ENCODE measurements at regions not wholly inside any gene's neighbourhood (a gene's known extent, or its start where the extent isn't known, plus 50 kb on each side); places are given as distances from the start of the nearest gene placed in this dataset.

DNA sequence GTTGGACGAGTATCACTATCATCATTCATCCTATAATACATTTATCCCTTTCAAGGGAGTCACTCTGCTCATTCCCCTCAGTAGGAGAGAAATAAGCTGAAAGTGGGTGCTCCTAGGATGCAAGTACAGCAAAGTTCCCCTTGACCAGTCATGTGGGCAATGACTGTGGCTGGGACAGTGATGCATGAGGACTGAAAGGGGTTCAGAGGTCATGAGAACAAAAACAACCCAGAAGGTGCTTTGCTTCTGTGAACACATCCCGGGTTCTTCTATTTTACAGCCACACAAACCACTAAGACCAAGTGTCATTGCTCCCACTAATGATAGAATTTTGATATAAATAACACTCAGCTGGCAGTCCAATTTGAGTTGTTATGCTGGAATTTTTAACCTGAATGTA, 177.8 kb upstream of the ADCY2 start:
- Histone ChIP-seq H3K4me3 (no peak overlapping the region), H3K36me3 (replicated peaks in 1 of 2) (no peaks in the 10 kb centered on the region), H3K27me3 (no peaks in the 10 kb centered on the region), H3K9me3 (replicated peaks in 1 of 3) (no peaks in the 10 kb centered on the region), H3K4me1 (replicated peaks in 1 of 2) (no peaks in the 10 kb centered on the region), H3K27ac (no peak overlapping the region)
- intact Hi-C loops (cut with DNase I): no loop called here
- no peak for TF ChIP-seq POLR2A (IDR thresholded peaks at IDR 0.05)
- 43 to 59% (median 49%) methylated on average over 2 of the region's 2 CpGs for WGBS, 4 donors
- no peak for DNase-seq

DNA sequence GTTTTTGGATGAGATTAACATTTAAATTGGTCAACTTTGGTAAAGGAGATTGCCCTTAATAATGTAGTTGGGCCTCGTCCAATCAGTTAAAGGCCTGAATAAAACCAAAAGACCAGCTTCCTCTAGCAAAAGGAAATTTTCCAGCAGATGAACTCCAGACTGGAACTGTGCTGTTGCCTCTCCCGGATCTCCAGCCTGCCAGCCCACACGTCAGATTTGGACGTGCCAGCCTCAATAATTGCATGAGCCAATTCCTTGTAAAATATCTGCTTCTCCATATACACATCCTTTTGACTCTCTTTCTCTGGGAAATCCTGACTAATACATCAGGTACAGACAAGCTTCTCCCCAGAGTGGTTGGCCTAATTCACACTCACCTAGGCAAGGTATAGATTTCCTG, 175.8 kb upstream of the ADCY2 start:
- intact Hi-C loops (cut with DNase I): no loop called here
- no peak overlapping the region for H3K4me3 ChIP-seq
- H3K9me3 ChIP-seq (replicated peaks in 1 of 3): no peaks in the 10 kb centered on the region
- TF ChIP-seq, protein P1, sequence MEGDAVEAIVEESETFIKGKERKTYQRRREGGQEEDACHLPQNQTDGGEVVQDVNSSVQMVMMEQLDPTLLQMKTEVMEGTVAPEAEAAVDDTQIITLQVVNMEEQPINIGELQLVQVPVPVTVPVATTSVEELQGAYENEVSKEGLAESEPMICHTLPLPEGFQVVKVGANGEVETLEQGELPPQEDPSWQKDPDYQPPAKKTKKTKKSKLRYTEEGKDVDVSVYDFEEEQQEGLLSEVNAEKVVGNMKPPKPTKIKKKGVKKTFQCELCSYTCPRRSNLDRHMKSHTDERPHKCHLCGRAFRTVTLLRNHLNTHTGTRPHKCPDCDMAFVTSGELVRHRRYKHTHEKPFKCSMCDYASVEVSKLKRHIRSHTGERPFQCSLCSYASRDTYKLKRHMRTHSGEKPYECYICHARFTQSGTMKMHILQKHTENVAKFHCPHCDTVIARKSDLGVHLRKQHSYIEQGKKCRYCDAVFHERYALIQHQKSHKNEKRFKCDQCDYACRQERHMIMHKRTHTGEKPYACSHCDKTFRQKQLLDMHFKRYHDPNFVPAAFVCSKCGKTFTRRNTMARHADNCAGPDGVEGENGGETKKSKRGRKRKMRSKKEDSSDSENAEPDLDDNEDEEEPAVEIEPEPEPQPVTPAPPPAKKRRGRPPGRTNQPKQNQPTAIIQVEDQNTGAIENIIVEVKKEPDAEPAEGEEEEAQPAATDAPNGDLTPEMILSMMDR (IDR thresholded peaks at IDR 0.05): no peak
- TF ChIP-seq POLR2A (IDR thresholded peaks at IDR 0.05): no peak
- no peaks in the 10 kb centered on the region for H3K4me1 ChIP-seq (replicated peaks in 1 of 2)
- H3K27ac ChIP-seq: no peak overlapping the region
- WGBS, 4 donors: 63 to 79% (median 74%) methylated on average over 4 of the region's 4 CpGs
- H3K27me3 ChIP-seq: no peaks in the 10 kb centered on the region
- DNase-seq: no peak
- H3K36me3 ChIP-seq (replicated peaks in 1 of 2): no peaks in the 10 kb centered on the region

DNA sequence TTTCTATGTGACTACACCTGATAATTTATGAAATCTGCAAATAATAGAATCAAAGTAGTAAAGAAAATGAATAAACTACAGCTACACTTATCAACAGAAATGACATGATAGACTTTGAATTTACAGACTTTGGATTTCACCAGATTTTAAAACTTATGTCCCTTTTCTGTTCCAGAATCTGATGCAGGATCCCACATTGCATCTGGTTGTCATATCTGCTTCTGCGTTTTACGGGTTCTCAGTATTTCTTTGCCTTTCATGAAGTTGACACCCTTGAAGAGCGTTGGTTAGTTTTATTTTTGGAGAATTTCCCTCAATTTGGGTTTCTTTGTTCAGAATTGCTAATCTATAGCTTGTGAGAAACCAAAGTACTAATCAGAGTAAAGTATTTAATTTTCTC, 174.9 kb upstream of the ADCY2 start:
- Histone ChIP-seq H3K4me1 (replicated peaks in 1 of 2) (no peaks in the 10 kb centered on the region), H3K4me3 (no peak overlapping the region), H3K36me3 (replicated peaks in 1 of 2) (no peaks in the 10 kb centered on the region), H3K27ac (no peak overlapping the region), H3K9me3 (replicated peaks in 1 of 3) (no peaks in the 10 kb centered on the region), H3K27me3 (no peaks in the 10 kb centered on the region)
- intact Hi-C loops (cut with DNase I): no loop called here
- DNase-seq: no peak
- 78 to 92% (median 90%) methylated on average over 3 of the region's 3 CpGs for WGBS, 4 donors
- TF ChIP-seq, protein P1 (IDR thresholded peaks at IDR 0.05): no peak
- no peak for TF ChIP-seq POLR2A (IDR thresholded peaks at IDR 0.05)

DNA sequence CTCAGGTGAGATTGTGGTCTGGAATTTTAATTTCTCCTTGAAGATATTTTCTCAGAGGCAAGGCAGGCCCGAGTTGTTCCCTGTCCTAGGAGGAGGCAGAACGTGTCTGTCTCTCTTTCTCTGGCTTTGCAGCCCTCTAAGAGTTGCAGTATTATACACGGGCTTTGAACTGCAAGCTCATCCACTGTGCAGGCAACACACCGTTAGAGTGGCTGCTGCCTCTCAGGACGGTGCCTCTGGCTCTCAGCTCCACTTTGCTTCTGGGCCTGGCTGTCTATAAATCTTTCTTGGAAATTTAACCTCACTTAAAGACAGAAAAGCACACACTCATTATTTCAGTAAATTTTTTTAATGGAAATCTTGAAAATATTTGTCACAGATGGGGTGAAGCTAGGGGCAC, 170.1 kb upstream of the ADCY2 start:
- 59 to 81% (median 64%) methylated on average over 5 of the region's 5 CpGs for WGBS, 4 donors
- H3K9me3 ChIP-seq (replicated peaks in 1 of 3): no peaks in the 10 kb centered on the region
- intact Hi-C loops (cut with DNase I): no loop called here
- no peak overlapping the region for H3K27ac ChIP-seq
- H3K4me1 ChIP-seq (replicated peaks in 1 of 2): no peaks in the 10 kb centered on the region
- TF ChIP-seq, protein P1 (IDR thresholded peaks at IDR 0.05): no peak
- no peak for TF ChIP-seq POLR2A (IDR thresholded peaks at IDR 0.05)
- H3K36me3 ChIP-seq (replicated peaks in 1 of 2): no peaks in the 10 kb centered on the region
- no peak for DNase-seq
- H3K27me3 ChIP-seq: no peaks in the 10 kb centered on the region
- no peak overlapping the region for H3K4me3 ChIP-seq

DNA sequence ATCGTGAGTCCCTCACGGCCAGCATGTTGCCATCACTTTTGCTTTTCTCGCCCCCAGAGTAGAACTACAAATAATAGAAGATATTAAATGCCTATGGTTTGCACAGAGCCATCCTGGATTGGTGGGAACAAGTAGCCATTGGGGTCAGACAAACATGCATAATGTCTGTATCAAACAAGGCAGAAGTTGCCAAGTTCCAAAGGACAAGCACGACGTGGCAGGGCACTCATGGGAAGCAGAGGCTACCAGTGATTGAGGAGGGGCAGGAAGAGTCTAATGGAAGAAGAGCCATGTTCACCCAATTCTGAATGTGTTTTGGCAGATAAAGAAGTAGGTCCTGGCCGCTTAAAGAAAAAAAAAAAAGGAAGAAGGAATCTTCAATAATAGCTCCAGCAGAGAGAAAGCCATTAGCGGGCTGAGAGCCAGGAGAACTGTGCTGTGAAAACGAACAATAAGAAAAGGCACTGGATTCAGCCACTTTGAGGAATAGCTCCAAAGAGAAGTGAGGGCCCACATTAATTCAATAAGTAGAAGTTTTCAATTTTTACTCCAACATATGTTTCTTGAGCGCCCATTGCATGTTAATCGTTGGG, 153.7 kb upstream of the ADCY2 start:
- Histone ChIP-seq H3K36me3 (replicated peaks in 1 of 2) (no peaks in the 10 kb centered on the region), H3K9me3 (replicated peaks in 1 of 3) (no peaks in the 10 kb centered on the region), H3K4me3 (no peak overlapping the region), H3K27me3 (no peaks in the 10 kb centered on the region), H3K27ac (no peak overlapping the region), H3K4me1 (replicated peaks in 1 of 2) (no peaks in the 10 kb centered on the region)
- TF ChIP-seq, protein P1 (IDR thresholded peaks at IDR 0.05): no peak
- no peak for TF ChIP-seq POLR2A (IDR thresholded peaks at IDR 0.05)
- intact Hi-C loops (cut with DNase I): no loop called here
- 67 to 75% (median 69%) methylated on average over 10 of the region's 10 CpGs for WGBS, 4 donors
- no peak for DNase-seq
